MCF 10A (cell line): ENCODE measurements at regions not wholly inside any gene's neighbourhood (a gene's known extent, or its start where the extent isn't known, plus 50 kb on each side); places are given as distances from the start of the nearest gene placed in this dataset.

Experiments used
- BruUV-seq: library from RNA; stranded (reverse); fragments of 400-500 nt; replicated peaks from 2 replicates; lab custom pipeline; 2021; lab: Mats Ljungman, UMichigan
- CTCF ChIA-PET: fragments of 300-600 bp; sonication (Branson Sonifier 250); formaldehyde crosslinking; extraction: SDS; loops from one replicate; lab custom pipeline; 2021; ENCODE audit warnings: antibody characterized with exemption, inconsistent platforms; lab: Yijun Ruan, JAX
- POLR2A ChIA-PET: fragments of 300-600, 350-650 bp; sonication (Branson Sonifier 250); formaldehyde crosslinking; extraction: SDS; loops from one replicate; lab custom pipeline; 2020; ENCODE audit warnings: antibody characterized with exemption, inconsistent platforms; lab: Yijun Ruan, JAX
- DNase-seq: peaks from one replicate; pipeline ENCODE4 v3.0.0-alpha.2; 2018; ENCODE audit not compliant: unreplicated experiment
- H3K27ac Mint-ChIP-seq: one replicate; pipeline ENCODE4 v1.8.0; 2022; ENCODE audit warnings: mild to moderate bottlenecking, low read depth, mixed read lengths; ENCODE audit not compliant: unreplicated experiment
- H3K27me3 Mint-ChIP-seq: one replicate; pipeline ENCODE4 v1.8.0; 2022; ENCODE audit warnings: mixed read lengths; ENCODE audit not compliant: insufficient read depth, unreplicated experiment
- H3K36me3 Mint-ChIP-seq: one replicate; pipeline ENCODE4 v1.8.0; 2022; ENCODE audit warnings: mild to moderate bottlenecking, moderate library complexity, mixed read lengths; ENCODE audit not compliant: insufficient read depth, unreplicated experiment
- H3K4me1 Mint-ChIP-seq: one replicate; pipeline ENCODE4 v1.8.0; 2022; ENCODE audit warnings: mixed read lengths; ENCODE audit not compliant: insufficient read depth, unreplicated experiment
- H3K4me3 Mint-ChIP-seq: one replicate; pipeline ENCODE4 v1.8.0; 2022; ENCODE audit warnings: mild to moderate bottlenecking, moderate library complexity, mixed read lengths; ENCODE audit not compliant: unreplicated experiment
- H3K9me3 Mint-ChIP-seq: one replicate; pipeline ENCODE4 v1.8.0; 2022; ENCODE audit warnings: mixed read lengths; ENCODE audit not compliant: unreplicated experiment
- CTCF ChIP-seq: fragments of 200-600 bp; IDR thresholded peaks from one replicate; pipeline ENCODE4 v1.8.0; 2022; ENCODE audit warnings: antibody characterized with exemption, mild to moderate bottlenecking; ENCODE audit not compliant: unreplicated experiment
- intact Hi-C: fragments of 100-400 bp; cut with micrococcal nuclease; formaldehyde crosslinking; loops from 2 replicates; pipeline ENCODE4 v1.14.1; 2022

DNA sequence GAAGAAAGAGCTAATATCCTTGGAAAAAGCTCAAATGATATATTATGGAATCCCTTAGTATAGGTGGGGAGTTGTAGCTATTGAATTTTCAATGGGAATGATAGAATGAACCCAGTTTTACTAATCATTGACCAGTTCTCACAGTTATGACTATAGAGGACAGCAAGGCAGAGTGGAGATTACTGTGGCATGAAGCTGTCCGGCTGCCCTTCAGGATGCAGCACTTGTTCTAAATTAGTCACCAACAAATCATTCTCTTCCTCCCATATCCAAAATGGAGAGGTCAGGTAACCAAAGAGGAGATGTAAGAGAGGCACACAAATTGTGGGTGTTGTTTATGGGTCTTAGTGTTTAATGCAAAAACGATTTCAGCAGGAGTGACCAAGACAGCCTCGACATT is 1490.0 kb upstream of the MIR17HG start:
- intact Hi-C loops: no loop called here
- H3K4me3 Mint-ChIP-seq: no peak overlapping the region
- TF ChIP-seq CTCF: no peak
- H3K36me3 Mint-ChIP-seq: no peaks in the 10 kb centered on the region
- no peaks in the 10 kb centered on the region for H3K27me3 Mint-ChIP-seq
- ChIA-PET CTCF (interaction anchor here (0.6 to 1.4 kb wide), 2 partner anchors 13 to 1009 kb away, joined by 3 read pairs; no protein-coding TSS in a partner anchor), POLR2A (no interaction called here)
- H3K27ac Mint-ChIP-seq: no peak overlapping the region
- no peaks in the 10 kb centered on the region for H3K4me1 Mint-ChIP-seq
- H3K9me3 Mint-ChIP-seq: no peaks in the 10 kb centered on the region
- no TSS peak for BruUV-seq
- DNase-seq: no peak

- DNase-seq: no peak
- POLR2A ChIA-PET: no interaction called here
- peaks cover 3% of the 10 kb centered on the region for H3K9me3 Mint-ChIP-seq
- H3K4me1 Mint-ChIP-seq: no peaks in the 10 kb centered on the region
- TF ChIP-seq CTCF: no peak
- H3K27ac Mint-ChIP-seq: no peak overlapping the region
- H3K27me3 Mint-ChIP-seq: no peaks in the 10 kb centered on the region
- no TSS peak for BruUV-seq
- CTCF ChIA-PET: no interaction called here
- no peak overlapping the region for H3K4me3 Mint-ChIP-seq
- no peaks in the 10 kb centered on the region for H3K36me3 Mint-ChIP-seq
- intact Hi-C loops: no loop called here
Measured at GRCh38 chr13:89862011-89862690, 1485.3 kb upstream of the MIR17HG start.

- intact Hi-C loops: no loop called here
Measured at GRCh38 chr13:89862691-89863036, 1484.8 kb upstream of the MIR17HG start.

More at GRCh38 chr13:89862691-89863036, 1484.8 kb upstream of the MIR17HG start:
- BruUV-seq: no TSS peak
- Mint-ChIP-seq H3K4me3 (no peak overlapping the region), H3K36me3 (no peaks in the 10 kb centered on the region), H3K4me1 (no peaks in the 10 kb centered on the region), H3K9me3 (peaks cover 7% of the 10 kb centered on the region), H3K27me3 (no peaks in the 10 kb centered on the region), H3K27ac (no peak overlapping the region)
- no peak for TF ChIP-seq CTCF
- ChIA-PET POLR2A (no interaction called here), CTCF (no interaction called here)
- no peak for DNase-seq
